NCI-H2081 treated with DMSO at 0.1 percent for 48 hours (cell line): ENCODE measurements at regions not wholly inside any gene's neighbourhood (a gene's known extent, or its start where the extent isn't known, plus 50 kb on each side); places are given as distances from the start of the nearest gene placed in this dataset.
"Not testable (repeated sequence)": the region's sequence is repeated elsewhere in the genome, so short reads cannot be mapped to it uniquely, and the experiment has no call there.

ENCODE experiments used
- DNase-seq: peaks from one replicate; lab custom pipeline; 2025; lab: John Stamatoyannopoulos, UW

DNA sequence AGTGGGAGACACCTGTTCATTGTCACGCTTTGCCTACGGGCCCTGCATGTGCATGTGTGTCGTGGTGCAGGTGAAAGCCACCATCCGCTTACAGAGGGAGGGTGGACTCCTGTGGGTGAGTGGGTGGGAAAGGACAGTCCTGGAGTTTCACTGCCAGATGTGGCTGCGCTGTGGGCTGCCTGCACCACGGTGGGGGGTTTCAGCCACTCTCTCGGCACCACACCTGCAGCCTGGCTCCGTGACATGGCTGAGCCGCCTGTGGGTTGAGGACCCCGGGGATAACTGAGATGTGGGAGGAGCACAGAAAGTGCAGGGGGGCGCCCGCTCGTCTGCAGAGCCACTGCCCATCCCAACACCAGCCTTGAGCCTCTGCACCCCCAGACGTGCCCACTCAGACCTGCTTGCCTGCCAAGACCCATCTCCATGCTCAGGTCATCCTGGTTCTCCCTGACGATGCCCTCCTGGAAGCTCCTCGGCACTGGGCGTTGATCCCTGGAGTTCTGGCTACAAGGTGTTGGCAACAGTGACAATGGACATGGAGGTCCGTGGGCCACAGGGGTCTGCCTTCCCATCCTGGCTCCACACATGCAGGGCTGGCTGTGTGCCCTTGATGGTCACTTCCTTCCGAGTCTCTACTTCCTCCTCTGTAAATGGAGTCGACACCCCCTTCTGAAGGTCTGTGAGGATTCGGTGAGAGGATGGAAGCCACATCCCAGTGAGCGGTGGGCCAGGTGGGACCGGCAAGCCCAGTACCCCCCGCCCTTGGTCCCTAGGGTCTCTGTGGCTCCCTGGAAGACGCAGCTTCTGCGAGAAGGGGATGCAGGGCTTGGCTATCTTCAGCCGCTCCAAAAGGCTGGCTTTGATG, 1007.0 kb downstream of the BRD1 start:
- DNase-seq = no peak

DNA sequence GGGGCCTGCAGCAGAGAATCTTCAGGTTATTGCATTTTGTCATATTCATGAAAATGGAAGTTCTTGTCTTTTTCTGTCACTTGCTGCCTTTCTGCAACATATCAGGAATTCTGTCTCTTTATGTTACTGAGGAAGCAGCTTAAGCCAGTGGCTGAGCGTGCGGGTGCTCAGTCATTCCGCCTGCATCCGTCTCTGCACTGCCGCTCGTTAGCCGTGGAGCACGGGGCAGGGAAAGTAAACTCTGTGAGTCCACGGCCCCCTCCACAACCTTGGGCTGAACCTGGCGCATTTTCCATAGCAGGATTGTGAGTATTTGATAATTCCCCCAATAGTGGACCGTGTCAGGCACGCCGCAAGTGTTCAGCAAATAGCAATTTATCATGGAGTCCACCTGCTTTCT, 1007.7 kb downstream of the BRD1 start:
- DNase-seq = no peak

DNA sequence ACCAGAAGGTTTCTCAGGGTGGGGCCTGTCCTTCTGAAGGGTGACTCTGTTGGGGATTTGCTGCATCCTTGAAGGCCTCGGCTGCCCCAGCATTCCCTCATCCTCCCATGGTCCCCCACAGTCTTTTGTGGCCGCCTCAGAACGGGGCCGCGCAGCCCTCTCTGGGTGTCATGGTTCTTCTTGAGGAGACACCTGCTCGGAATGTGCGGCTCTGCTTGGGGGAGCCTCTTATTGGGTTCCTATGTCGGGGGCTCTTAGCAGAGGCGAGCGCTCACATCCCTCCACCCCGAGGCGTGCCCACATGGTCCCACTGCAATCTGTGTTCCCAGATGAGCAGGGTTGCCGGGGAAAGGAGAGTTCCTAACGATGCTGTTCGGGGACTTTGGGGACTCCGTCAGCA, 1008.4 kb downstream of the BRD1 start:
- no peak for DNase-seq

DNA sequence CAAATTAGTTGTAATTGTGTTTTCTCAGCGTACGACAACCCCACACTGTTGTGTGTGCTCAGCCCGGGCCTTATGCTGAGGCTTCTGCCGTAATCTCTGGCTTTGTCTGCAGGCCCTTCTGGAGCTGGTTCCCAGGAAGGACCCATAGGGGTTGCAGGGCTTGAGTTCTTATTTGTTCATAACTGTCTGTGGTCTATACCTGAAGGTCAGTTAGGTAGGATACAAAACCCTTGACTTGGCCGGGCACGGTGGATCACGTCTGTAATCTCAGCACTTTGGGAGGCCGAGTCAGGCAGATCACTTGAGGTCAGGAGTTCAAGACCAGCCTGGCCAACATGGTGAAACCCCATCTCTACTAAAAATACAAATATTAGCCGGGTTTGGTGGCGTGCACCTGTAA, 1010.2 kb downstream of the BRD1 start:
- not testable (repeated sequence) for DNase-seq

DNA sequence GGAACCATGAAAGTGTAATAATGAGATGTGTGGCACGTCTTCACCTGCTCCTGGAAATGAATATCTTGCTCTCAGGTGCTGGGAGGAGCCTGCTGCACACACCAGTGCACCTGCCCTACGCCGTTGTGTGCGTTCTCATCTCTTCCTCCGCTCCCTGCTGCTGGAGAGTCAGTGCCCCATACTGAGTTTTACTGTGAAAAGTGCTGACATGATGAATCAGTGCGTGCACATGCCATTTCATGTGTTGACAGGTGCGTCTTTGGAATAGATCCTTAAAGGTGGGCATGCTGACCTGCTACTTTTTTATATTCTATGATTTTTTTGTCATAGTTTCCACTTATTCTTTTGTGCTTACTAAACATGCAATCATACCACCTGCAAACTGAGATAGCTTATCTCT, 1015.8 kb downstream of the BRD1 start:
- peak; percentile 7 for DNase-seq

DNA sequence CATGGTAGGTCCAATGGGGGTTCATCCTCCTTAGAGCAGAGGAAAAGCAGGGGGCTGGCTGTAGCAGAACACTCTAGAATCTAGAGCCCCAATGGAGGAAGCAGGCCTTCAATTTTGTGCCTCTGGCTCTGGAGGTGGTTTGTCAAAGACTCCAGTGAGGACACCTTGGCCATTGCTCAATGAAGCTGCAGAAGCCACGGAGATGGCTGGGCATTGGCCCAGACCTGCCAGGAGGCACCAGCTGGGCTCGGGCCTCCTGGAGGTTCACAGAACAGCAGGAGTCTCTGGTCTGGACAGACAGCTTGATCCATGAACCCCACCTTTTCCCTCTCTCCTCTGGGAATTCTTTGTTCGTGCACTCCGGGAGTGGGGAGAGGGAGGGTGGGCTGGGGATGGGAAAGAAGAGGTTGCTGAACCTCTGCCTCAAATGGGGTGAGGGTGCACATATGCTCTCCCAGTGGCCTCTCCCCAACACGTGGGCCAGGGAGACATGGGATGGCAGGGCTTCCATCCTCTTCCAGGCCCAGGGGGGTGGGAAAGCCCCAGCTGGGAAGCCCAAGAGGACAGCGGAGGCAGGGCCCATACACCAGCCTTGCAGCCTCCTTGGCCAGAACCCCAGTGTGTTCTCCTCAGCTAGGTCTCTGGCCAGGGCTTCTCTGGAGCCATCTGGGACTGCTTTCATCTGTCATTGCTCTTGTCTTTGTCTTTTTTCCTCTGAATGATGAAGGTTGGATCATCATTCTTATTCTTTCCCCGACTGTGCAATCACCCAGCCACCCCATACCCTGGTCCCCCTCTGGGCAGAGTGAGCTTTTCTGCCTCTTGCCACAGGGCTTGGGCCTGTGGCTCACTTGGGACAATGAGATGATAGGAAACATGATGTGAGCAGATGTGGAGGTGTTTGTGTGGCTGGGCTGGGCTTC, 1019.4 kb downstream of the BRD1 start:
- DNase-seq = no peak

DNA sequence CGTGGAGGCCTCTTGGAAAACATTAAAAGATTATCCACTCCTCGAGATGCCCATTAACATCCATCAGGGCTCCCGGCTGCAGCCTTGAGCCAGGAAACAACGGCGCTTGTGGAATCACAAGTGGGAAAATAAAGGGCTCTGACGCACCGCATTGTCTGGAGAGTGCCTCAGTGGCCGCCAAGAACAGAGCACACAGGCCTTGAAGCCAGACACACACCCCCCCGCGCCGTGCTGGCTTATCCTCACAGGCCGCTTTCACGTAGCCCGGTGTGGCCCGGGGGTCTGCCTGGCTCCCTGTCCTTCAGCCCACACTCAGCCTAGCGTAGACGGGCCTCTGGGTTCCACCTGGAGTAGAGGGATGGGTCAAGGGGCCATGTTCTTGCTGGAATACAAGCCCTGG, 1020.5 kb downstream of the BRD1 start:
- no peak for DNase-seq

DNA sequence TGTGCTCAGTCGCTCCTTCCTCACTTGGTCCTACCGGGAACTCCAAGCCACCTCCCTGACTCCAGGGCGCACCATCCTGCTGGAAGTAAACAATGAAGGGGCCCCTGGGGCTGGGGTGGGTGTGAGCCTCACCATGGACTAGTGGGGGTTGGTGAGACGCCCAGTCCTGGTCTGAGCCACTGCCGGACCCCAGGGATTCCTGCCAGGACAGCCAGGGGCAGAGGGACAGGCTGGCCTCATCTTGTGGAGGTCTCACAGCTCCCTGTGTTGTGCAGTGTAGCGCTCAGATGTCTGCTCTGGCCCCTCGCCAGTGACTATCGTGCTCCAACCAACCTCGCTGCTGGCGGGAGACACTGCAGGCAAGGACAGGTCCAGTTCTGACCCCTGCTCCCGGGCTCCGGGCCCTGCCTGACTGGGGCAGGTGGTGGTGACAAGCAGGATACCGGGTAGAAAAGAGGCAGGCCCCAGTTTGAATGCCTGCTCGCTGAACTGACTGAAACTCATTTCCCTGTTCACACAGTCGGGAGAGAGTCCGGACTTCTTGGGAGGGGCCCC, 1021.4 kb downstream of the BRD1 start:
- DNase-seq = no peak

DNA sequence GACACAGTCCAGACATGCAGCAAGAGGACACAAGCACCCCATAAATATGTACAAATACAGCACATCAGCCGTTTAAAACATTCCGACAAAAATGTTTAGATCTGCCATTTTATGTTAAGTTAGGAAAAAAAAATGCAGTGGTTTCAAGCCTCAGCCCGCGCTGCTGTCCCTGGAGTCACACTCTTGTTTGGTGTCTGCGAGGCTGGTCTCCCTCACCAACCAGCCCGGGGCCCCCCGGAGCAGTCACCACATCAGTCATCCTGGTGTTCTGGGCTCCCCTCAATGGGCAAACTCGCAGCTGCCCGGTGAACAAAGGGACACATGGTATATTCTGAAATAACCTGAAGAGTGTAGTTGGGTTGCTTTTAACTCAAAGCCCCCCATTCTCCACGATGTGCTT, 1022.2 kb downstream of the BRD1 start:
- DNase-seq = no peak

DNA sequence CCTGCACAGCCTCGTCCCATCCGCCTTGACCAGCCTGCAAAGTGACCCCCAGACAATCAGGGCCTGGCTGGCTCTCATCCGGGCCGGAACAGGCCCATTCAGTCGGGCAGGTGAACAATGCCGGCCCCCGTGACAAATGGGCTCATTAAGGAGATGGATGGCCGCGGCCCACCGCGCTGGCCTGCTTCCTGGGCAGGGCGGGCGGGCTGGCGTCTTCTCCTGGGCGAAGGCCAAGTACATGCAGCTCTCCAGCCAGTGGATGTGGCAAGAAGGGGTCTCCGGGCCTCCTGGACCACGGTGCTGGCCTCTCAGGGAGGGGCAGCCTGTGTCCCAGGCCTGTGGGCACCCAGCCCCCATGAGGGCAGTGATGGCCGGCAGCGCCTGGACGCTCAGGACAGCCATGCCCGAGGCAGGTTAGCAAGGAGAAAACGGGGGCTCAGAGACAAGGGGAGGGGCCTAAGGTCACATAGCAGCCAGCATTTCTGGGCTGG, 1022.8 kb downstream of the BRD1 start:
- DNase-seq = no peak

DNA sequence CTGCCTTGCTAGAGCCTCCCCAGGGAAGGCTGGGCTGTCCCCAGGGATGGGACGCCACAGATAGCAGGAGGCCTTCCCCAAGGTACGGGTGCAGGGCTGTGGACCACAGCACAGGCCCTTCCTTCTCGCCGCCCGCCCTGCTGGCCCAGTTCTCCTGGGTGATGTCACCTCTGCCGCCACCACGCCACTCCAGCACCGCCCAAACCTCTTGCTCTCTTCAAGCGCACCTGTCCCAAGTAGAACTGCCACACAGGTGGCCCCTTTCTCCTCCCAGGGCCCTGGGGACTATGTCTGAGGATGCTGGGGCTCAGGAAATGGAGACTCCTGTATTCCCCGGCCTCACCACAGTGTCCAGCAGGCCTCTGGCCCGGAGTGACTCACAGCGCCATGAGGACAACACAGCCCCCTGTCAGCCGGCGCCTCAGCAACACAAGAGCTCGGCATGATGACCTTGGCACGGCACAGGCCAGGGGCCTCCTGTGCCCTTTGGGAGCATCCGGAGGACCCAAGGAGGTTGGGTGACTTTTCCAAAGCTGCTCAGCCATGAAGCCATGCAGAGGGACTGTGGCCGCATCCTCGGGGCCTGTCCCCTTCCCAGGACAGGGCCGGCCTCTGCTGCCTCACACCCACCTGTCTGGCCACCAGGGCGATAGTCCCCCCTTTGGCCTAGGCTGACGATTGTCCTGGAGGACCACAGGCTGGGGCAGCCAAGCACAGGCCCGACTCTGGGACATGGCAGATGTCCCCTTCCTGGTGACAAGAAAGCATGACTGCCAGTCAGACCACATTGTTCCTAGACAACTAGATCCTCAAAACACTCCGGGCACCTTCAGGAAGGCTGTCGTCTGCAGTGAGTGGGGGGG, 1023.5 kb downstream of the BRD1 start:
- no peak for DNase-seq

DNA sequence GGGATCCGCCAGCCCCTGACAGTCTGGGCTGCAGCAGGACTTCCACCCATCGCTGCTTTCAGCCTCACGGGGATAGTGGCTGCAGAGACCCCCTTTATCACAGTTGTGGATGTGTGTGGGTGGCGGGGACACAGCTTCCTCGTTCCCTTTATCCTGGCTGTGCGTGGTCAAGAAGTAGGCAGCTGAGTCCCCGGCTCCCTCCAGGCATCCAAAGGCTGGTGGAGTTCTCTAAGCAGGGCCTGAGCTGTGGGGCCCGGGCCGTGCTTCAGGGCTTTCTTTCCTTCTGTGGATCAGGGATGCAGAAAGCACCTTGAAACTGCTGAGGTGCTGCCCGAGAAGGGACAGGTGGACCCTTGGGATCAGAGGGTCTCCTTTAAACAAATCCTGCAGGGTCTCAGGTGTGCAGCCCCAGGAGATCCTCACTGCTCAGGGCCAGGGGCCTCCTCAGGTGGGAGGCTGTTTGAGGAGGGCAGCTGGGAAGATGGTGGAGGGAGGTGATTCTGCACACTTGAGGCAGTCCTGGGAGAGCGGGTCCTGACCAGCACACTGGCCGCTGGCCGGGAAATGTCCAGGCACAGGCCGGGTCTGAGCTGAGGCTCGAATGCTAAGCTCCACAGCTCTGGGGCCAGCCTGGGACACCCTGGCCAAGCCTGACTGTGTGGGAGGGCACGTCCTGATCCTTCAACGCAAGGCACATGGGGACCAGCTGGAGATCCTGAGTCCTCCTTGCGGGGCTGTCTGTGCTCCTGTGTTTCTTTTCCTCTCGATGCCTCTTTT, 1024.3 kb downstream of the BRD1 start:
- DNase-seq = no peak

DNA sequence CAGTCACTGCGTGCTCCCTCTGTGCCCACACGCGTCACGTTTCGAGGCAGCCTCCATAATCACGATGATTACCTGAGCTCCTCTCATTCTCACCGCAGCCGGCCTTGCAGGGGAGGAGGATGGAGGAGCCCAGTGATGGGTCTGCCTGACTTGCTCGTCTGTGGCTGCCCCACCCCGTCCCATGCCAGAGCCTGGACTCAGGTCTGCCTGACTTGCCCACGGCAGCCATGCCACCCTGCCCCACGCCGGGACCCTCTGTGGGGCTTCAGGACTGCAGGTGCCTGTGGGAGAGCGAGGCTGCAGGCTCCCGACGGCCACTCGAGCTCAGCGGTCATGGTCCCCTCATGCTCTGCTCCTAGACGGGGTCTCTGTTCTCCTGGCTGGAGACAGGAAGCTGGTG, 1025.1 kb downstream of the BRD1 start:
- no peak for DNase-seq

DNA sequence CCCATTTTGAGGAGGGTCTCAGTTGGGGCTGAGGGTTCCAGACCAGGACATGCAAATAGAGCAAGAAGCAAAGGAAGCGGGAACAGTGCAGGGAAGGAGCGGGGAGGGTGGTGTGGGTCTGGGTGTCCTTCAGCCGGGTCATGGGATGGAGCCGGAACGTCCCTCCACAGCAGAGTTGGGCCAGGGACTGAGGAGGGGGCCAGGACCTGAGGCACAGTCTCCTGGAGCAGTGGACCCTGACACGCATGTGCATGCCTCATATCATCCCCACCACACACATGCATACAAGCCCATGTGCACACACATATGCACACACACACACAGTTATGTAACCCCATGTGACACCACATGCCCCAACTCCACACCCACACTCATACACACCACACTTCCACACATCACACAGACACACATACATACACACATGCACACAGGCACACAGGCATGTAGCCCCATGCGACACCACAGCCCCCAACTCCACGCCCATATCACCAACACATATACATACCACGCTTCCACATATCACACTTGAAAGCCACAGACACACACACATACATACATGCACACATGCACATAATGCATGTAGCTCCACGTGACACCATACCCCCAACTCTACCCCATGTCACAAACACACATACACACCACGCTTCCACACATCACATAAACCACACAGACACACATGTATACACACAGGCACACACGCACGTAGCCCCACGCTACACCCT, 1026.6 kb downstream of the BRD1 start:
- no peak for DNase-seq

DNA sequence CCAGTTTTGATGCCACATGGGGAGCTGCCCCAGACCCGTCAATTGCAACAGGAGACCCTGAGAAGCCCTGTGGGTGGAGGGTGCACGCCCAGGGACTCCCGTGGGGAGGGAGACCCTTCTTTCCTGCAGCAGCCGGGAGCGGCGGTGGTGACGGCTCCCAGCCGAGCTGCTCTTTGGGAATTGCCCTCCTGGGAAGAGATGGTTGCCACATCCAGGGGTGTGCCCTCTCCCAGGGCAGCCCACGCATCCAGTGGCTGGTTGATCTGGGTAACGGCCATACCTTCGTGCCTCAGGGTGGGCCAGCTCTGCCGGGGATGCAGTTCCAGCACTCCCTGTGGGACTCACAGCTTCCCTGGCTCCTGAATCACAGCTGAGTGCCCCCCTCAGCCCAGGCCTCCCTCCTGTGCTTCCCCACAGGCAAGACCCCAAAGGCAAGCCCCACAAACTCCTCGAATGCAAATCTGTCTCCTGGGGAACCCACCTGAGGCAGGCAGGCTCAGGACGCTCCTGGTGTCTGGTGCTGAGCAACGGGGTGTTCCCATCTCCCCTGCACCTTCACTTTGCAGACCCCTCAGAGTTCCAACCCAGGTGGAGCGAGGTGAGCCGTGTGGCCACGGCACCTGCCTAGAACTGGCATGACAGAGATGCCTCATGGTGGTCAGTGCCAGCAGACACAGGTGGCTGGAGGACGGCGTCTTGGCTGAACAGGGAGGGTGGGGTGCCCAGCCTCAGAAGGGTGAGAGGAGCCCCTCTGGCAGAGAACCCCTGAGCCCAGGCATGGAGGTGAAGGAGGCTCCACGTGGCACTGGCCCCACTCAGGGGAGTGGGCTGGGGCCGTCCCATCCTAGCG, 1027.4 kb downstream of the BRD1 start:
- no peak for DNase-seq

DNA sequence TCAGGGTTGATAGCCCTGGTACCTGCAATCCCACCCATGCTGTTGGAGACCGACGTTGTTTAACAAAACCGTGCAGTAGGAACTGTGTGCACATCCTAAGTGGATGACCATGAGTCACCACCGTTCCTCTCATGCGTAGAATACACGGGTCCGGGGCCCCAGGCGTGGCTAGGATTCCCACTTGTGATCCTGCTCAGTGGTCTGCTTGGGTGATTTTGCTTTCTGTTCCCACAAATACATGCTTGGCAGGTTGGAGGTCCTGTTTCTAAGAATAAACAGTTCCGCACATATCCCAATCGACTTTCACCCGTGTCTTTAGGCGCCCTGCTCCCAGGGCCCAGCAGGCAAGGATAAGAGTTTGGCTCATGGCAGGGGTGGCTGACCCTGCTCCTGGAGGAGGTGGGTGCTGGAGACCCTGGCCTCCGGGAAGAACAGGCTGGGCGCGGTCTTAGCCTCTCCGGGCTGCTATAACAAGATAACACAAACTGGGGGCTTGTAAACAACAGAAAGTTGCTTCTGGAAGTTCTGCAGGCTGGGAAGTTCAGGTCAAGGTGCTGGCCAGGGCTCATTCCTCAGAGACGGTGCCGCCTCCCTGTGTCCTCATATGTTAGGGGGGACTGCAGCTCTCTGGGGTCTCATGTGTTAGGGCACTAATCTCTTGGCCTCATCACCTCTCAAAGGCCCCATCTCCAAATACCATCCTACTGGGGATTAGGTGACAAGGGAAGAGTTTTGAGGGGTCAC, 1028.3 kb downstream of the BRD1 start:
- no peak for DNase-seq

DNA sequence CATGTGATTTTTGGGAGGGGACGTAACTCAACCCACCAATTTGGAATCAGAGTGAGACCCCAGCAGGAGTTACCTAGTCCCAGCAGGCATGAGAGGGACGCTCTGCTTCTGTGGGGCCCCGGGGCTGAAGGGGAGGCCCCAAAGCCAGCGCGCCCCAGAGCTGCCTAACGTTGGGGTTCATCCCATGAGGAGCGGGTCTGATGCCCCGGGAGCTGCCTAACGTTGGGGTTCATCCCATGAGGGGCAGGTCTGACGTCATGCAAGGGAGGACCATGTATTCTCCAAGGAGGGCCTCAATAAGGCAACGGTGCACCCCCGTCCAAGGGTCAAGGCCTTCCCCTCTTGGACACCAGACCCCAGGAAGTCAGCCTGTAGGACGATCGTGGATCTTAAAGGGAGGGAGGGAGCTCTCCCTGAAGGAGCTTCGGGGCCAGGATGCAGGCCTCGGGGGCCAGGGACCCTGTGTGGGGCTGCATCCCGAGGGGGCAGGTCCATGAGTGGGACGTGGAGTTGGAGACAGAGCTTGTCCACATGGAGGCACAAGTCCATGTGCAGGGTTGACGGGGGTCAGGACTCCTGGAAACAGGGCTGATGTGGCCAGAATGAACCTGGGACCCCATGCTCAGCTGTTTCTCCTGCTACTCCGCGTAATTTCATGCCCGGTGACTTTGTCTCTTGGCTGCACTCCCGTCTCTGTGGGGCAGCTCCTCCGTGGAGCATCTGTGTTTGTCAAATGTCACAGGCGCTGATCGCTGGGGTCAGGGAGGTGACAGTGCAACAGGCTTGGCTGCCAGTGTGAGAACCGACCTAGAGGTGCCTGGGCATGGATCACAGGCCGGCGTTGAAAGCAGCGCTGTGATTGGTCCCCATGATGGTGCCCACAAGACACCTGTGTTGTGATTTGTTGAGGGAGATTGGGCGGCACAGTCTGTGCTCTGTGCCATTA, 1029.1 kb downstream of the BRD1 start:
- no peak for DNase-seq
